GM19324 (cell line): ENCODE measurements at regions not wholly inside any gene's neighbourhood (a gene's known extent, or its start where the extent isn't known, plus 50 kb on each side); places are given as distances from the start of the nearest gene placed in this dataset.

Source experiments
- ATAC-seq: cut with Tn5 transposase; IDR thresholded peaks from one replicate; pipeline ENCODE4 v1.9.1; 2021; ENCODE audit warnings: mild to moderate bottlenecking, moderate library complexity; ENCODE audit not compliant: unreplicated experiment, low FRiP score

DNA sequence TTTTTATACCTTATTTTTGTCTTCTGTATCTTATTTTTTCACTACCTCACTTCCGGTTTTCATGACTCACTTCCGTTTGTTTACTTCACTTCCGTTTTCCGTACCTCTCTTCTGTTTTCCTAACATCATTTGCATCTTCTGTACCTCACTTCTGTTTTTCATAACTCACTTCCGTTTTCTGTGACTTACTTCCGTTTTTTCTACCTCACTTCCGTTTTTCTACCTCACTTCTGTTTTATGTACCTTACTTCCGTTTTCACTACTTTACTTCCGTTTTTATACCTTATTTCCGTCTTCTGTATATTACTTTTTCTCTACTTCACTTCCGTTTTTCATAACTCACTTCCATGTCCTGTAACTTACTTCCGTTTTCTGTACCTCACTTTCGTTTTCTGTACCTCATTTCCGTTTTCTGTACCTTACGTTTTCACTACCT lies 492.5 kb upstream of the AKR1E2 start:
- no peak for ATAC-seq

DNA sequence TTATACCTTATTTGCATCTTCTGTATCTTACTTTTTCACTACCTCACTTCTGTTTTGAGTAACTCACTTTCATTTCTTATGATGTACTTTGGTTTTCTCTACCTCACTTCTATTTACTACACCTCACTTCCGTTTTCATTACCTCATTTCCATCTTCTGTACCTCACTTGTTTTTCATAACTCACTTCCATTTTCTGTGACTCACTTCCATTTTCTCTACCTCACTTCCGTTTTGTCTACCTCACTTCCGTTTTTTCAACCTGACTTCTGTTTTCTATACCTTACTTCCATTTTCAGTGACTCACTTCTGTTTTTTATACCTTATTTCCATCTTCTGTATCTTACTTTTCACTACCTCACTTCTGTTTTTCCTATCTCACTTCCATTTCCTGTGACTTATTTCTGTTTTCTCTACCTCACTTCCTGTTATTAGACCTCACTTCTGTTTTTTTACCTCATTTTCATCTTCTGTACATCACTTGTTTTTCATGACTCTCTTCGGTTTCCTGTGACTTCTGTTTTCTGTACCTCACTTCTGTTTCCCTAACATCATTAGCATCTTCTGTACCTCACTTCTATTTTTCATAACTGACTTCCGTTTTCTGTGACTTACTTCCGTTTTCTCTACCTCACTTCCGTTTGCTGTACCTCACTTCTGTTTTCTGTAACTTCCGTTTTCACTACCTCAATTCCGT lies 493.1 kb upstream of the AKR1E2 start:
- no peak for ATAC-seq

DNA sequence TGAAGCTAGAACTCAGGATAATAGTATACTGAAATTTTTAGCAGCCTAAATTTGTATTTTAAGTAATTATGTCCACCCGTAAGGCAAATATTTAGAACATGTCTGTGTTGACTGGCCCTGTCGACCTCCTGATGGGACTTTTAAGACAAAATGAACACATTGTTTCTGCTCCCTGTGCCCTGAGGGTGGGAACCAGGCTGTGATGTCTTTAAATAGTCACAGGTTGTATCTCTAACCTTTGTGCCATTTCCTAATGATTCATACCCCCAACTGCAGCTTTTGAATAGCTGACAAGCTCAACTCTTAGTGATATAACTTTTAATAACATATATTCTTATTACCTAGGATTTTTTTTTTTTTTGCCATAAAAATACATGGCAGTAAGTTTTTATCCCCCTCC lies 494.9 kb upstream of the AKR1E2 start:
- no peak for ATAC-seq

GRCh38 chr10:4330636-4331035 lies 495.4 kb upstream of the AKR1E2 start:
- ATAC-seq: no peak

DNA sequence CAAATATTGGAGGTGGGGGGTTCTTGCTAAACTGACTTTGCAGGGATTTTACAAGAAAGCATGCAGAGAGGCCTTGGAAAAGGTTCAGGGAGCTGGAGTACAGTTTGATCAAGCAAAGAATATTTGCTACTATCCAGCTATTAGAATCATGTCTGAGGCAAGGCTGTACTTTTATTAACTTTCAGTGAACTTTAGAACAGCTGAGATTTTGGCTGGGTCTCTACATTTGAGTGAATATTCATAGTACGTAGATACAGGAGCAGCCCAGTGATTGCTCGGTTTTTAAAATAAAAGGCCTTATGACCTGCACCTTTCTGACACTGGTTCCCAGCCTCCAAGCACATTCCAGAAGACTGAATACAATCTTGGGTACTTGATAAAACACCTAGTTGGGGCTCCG lies 496.8 kb upstream of the AKR1E2 start:
- no peak for ATAC-seq

DNA sequence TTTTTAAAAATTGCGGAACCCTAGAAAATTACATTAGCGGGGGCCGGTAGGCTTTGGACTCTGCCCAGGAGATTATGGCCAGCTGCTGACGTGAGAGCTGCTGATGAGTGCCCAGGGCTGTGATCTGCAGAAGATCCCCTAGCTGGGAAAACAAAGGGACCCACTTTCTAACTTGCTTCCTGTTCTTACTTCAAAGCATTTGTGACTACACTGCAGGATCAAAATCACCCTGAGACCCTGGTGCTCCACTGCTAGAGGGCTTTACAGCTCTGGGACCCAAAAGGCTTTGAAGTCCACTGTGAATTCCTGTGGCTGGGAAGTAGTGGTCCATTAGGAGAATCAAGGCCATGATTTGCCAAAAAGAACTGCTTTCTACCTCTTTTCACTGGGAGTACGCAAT lies 499.4 kb upstream of the AKR1E2 start:
- no peak for ATAC-seq

- ATAC-seq: no peak
Measured at GRCh38 chr10:4319870-4320367, 506.1 kb upstream of the AKR1E2 start.

GRCh38 chr10:4316161-4316810 lies 509.7 kb upstream of the AKR1E2 start:
- no peak for ATAC-seq

DNA sequence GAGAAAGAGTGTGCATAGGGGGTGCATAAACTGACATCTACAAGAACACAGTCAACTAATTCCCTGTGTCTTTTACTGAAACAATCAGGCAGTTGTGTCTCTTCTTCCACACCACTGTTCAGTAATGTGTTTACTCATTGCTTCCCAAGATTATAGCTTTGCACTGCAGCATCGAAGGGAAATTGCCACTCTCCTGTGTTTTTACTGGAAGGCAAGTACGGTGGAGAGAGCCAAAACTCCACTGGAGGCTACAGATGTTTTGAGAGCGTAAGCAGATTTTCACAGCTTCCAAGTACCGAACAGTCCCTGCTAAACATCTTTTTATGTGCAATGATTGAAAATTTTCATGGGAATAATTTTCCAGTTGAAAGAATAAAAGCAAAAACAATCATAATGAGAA lies 510.5 kb upstream of the AKR1E2 start:
- no peak for ATAC-seq

DNA sequence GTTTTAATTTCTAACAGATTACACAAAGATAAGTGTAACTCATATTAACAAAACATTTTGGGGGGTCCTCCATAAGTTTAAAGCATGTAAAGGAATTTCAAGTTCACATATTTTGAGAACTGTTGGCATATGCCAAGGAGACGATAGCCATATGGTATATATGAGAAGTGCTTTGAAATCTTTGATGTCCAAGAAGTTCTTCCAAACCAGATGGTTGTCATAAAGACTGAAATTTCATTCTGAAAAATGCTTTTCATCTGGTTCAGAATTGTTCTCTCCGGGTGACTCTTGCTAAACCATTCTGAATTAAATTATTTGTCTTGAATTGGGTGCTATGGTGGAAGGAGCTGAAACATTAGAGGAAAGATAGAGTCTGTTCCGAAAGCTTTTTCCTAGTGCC lies 513.0 kb upstream of the AKR1E2 start:
- ATAC-seq: no peak

GRCh38 chr10:4312051-4312835 lies 513.8 kb upstream of the AKR1E2 start:
- no peak for ATAC-seq

- no peak for ATAC-seq
Measured at GRCh38 chr10:4310172-4310571, 515.8 kb upstream of the AKR1E2 start.

- ATAC-seq: no peak
Measured at GRCh38 chr10:4307910-4308309, 518.1 kb upstream of the AKR1E2 start.

DNA sequence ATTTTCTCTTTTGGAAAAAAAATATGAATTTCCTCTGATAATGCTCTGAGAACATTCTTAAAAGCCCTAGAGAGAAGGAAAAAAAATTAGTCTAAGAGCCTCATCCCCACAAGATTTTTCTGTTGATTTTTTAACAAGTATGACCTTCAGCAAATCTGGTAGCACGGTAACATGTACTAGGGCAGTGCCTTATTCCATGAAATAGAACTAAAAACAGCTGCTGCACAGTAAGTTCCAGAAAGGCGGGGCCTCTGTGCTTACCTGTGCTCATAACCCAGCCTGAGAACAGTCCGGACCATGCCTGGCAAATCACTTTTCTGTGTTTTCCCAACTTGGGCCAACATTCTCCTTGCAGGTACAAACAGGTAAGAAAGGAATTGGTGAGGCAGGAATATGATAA lies 519.1 kb upstream of the AKR1E2 start:
- no peak for ATAC-seq

GRCh38 chr10:4303045-4303444 lies 518.0 kb upstream of the KLF6 start:
- no peak for ATAC-seq

DNA sequence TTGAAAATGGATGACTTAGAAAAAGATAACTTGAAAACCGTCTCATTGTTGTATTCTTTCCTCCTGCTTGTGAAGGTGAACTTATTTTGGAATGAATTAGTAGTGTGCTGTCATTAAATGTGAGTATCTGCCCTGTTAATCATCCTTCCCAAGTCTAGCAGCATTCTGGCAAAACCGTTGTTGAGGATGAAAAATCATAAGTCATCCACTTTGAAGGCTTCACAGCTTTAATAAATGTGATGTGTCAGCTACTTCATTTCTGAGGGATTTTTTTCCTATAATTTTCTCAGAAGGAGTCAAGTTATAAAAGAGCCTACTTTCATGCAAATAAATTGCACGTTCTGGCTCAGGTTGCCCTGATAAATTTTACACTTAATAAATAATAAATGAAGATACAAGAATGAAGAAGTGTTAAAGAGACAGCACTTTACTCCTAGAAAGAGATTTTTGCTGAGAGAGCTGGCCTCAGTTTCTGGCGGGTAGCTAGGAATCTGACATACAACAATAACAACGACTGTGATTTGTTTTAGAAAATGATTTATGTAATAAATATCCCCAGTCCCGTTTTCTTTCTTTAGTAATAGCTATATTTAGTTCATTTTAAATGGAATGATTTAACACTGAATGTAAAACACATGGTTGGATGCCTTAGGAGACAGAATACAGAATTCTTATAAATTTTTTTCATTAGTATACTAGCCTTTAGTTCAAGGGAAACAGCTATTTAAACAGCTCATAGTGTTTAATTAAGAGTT lies 516.5 kb upstream of the KLF6 start:
- no peak for ATAC-seq

GRCh38 chr10:4296161-4296560 lies 511.2 kb upstream of the KLF6 start:
- ATAC-seq: no peak

- ATAC-seq: no peak
Measured at GRCh38 chr10:4294996-4295792, 510.2 kb upstream of the KLF6 start.

GRCh38 chr10:4294271-4294670 lies 509.3 kb upstream of the KLF6 start:
- ATAC-seq: no peak

DNA sequence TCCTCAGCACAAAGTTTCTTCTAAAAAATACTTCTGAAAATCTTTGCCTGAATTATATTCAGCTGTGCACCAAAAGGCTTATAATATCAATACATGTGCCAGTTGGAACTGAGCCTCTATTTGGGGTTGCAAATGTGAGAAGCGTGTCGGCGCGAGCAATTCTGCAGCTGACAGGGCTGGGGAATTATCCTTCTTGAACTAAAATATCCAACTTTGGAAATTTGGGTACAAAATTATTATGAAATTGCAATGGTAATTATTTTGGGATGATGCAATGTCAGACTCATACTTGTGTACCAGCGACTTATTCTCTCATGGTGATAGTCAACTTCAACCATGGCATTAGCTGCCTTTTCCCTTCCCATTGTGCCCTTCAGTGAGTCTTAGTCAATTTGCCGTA lies 507.0 kb upstream of the KLF6 start:
- no peak for ATAC-seq
